Testis (tissue), 2 donors: ENCODE measurements at regions not wholly inside any gene's neighbourhood (a gene's known extent, or its start where the extent isn't known, plus 50 kb on each side); places are given as distances from the start of the nearest gene placed in this dataset.

Experiments
- POLR2A ChIP-seq: fragments of 450-650 bp; IDR thresholded peaks from one replicate; pipeline ENCODE4 v1.6.1; 2017; ENCODE audit warnings: antibody characterized with exemption, mild to moderate bottlenecking, moderate library complexity
- TF ChIP-seq, protein P1 (sequence below), 3 experiments: fragments of 450-650 bp in 2 of 3; fragments of 200-600 bp in 1 of 3; sonication (generic) in 1 of 3; IDR thresholded peaks; one replicate each; pipeline ENCODE4 v1.5.1; 2016 to 2019; ENCODE audit warnings: antibody characterized with exemption in 3 of 3, mild to moderate bottlenecking in 2 of 3, moderate library complexity in 1 of 3

GRCh38 chr15:96404560-96404959, 74.1 kb downstream of the NR2F2 start:
- TF ChIP-seq, protein P1, sequence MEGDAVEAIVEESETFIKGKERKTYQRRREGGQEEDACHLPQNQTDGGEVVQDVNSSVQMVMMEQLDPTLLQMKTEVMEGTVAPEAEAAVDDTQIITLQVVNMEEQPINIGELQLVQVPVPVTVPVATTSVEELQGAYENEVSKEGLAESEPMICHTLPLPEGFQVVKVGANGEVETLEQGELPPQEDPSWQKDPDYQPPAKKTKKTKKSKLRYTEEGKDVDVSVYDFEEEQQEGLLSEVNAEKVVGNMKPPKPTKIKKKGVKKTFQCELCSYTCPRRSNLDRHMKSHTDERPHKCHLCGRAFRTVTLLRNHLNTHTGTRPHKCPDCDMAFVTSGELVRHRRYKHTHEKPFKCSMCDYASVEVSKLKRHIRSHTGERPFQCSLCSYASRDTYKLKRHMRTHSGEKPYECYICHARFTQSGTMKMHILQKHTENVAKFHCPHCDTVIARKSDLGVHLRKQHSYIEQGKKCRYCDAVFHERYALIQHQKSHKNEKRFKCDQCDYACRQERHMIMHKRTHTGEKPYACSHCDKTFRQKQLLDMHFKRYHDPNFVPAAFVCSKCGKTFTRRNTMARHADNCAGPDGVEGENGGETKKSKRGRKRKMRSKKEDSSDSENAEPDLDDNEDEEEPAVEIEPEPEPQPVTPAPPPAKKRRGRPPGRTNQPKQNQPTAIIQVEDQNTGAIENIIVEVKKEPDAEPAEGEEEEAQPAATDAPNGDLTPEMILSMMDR (IDR thresholded peaks at IDR 0.05), result no peak
- TF ChIP-seq POLR2A, result no peak
